ENCODE measurements at regions not wholly inside any gene's neighbourhood (a gene's known extent, or its start where the extent isn't known, plus 50 kb on each side); places are given as distances from the start of the nearest gene placed in this dataset.
A peak's percentile ranks its signal among the peaks of the same experiment; 100 is the strongest.

GRCh38 chr4:131382839-131383238 lies 1766.3 kb upstream of the PCDH10 start:
- TF ChIP-seq NFIC (IDR thresholded peaks at IDR 0.05) (no peak), MCM3 (IDR thresholded peaks at IDR 0.05) (no peak), ZNF316 (IDR thresholded peaks at IDR 0.05) (peak; percentile 48; the same call in 1 of the 2 replicates), KLF16 (IDR thresholded peaks at IDR 0.05) (no peak), TAF7 (tag; IDR thresholded peaks at IDR 0.05) (no peak), NCOA4 (IDR thresholded peaks at IDR 0.05; ENCODE audit: partially characterized antibody) (no peak), IRF2 (CRISPR knock-in tag; IDR thresholded peaks at IDR 0.05) (no peak)
- no peaks in the 10 kb centered on the region for H3K36me3 ChIP-seq (ENCODE audit: control insufficient read depth, insufficient read depth, low read length)
- no peak overlapping the region for H3K4me3 ChIP-seq
- no peak overlapping the region for H3K4me2 ChIP-seq (ENCODE audit: insufficient read depth, low read length)
- no peaks in the 10 kb centered on the region for H3K27me3 ChIP-seq (ENCODE audit: control insufficient read depth in 2 of 2, insufficient read depth in 2 of 2, low read length in 2 of 2)
- DNase-seq (ENCODE audit: extremely low read depth in 1 of 4, low spot score in 3 of 4) (no peak), ATAC-seq (no peak), FAIRE-seq (no peak)
- POLR2A ChIA-PET: no interaction called here
- CTCF ChIA-PET (ENCODE audit: low intra/inter-chr PET ratio): no interaction called here
- in situ Hi-C loops (cut with MboI): no loop called here
- H2AFZ ChIP-seq (ENCODE audit: low read depth, low read length): no peak overlapping the region
- 1% methylated on average over 4 of the region's 4 CpGs for WGBS (ENCODE audit: insufficient coverage, low coverage, missing lambda C conversion rate)
- no peaks in the 10 kb centered on the region for H3K4me1 ChIP-seq (replicated peaks in 1 of 2; ENCODE audit: control insufficient read depth in 2 of 2, insufficient read depth in 2 of 2, low read length in 2 of 2)
- intact Hi-C loops (cut with micrococcal nuclease): no loop called here
- H3K79me2 ChIP-seq (ENCODE audit: control insufficient read depth, insufficient read depth, low read length): no peaks in the 10 kb centered on the region
- BruUV-seq (replicated peaks): no TSS peak
- H3K9me3 ChIP-seq (replicated peaks; ENCODE audit: control insufficient read depth, insufficient read depth, low read depth, low read length): no peaks in the 10 kb centered on the region
- no peak overlapping the region for H3K9ac ChIP-seq (ENCODE audit: insufficient read depth in 1 of 2, low read depth in 2 of 2, low read length in 2 of 2)
- H3K9me1 ChIP-seq (ENCODE audit: control insufficient read depth, insufficient read depth, low read length): no peaks in the 10 kb centered on the region
- H4K20me1 ChIP-seq (replicated peaks; ENCODE audit: control insufficient read depth, insufficient read depth, low read length): no peaks in the 10 kb centered on the region
- no peak overlapping the region for H3K27ac ChIP-seq (ENCODE audit: extremely low read depth, low read depth, low read length)

DNA sequence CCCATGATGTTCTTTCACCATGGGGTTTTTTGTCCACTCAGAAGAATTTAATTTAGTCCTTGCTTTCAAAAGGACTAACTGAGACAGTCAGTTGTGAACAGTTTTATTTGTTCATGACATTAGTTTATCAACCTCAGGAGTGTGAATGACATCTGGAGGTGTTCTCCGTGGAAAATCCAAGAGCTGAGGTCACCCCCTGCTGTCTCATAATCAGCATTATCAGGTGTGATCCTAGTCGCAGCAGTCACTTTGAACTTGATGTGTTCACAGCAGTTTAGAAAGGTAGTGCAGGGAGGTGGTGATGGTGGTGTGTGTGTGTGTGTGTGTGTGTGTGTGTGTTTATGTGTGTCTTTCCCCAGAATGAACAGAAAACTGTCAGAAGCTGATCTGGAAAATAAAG lies 1760.8 kb upstream of the PCDH10 start:
- no peaks in the 10 kb centered on the region for H3K4me1 ChIP-seq (replicated peaks in 1 of 2; ENCODE audit: control insufficient read depth in 2 of 2, insufficient read depth in 2 of 2, low read length in 2 of 2)
- H3K27me3 ChIP-seq (ENCODE audit: control insufficient read depth in 2 of 2, insufficient read depth in 2 of 2, low read length in 2 of 2): no peaks in the 10 kb centered on the region
- ChIA-PET CTCF (ENCODE audit: low intra/inter-chr PET ratio) (no interaction called here), POLR2A (no interaction called here)
- H2AFZ ChIP-seq (ENCODE audit: low read depth, low read length): no peak overlapping the region
- DNase-seq (ENCODE audit: extremely low read depth in 1 of 4, low spot score in 3 of 4) (no peak), FAIRE-seq (no peak), ATAC-seq (no peak)
- H3K27ac ChIP-seq (ENCODE audit: extremely low read depth, low read depth, low read length): no peak overlapping the region
- H3K4me2 ChIP-seq (ENCODE audit: insufficient read depth, low read length): no peak overlapping the region
- in situ Hi-C loops (cut with MboI) (no loop called here), intact Hi-C loops (cut with micrococcal nuclease) (no loop called here)
- no peaks in the 10 kb centered on the region for H3K79me2 ChIP-seq (ENCODE audit: control insufficient read depth, insufficient read depth, low read length)
- no peaks in the 10 kb centered on the region for H4K20me1 ChIP-seq (replicated peaks; ENCODE audit: control insufficient read depth, insufficient read depth, low read length)
- no peak overlapping the region for H3K9ac ChIP-seq (ENCODE audit: insufficient read depth in 1 of 2, low read depth in 2 of 2, low read length in 2 of 2)
- no peaks in the 10 kb centered on the region for H3K9me3 ChIP-seq (replicated peaks; ENCODE audit: control insufficient read depth, insufficient read depth, low read depth, low read length)
- 4% methylated on average over 2 of the region's 2 CpGs for WGBS (ENCODE audit: insufficient coverage, low coverage, missing lambda C conversion rate)
- H3K9me1 ChIP-seq (ENCODE audit: control insufficient read depth, insufficient read depth, low read length): no peaks in the 10 kb centered on the region
- H3K36me3 ChIP-seq (ENCODE audit: control insufficient read depth, insufficient read depth, low read length): no peaks in the 10 kb centered on the region
- BruUV-seq (replicated peaks): no TSS peak
- TF ChIP-seq ZNF146 (CRISPR knock-in tag; IDR thresholded peaks at IDR 0.05; ENCODE audit: unreplicated experiment) (no peak), ZNF282 (CRISPR knock-in tag; IDR thresholded peaks at IDR 0.05) (no peak)
- no peak overlapping the region for H3K4me3 ChIP-seq
